DMS114 treated with DMSO at 0.1 percent for 48 hours (cell line): ENCODE measurements at regions not wholly inside any gene's neighbourhood (a gene's known extent, or its start where the extent isn't known, plus 50 kb on each side); places are given as distances from the start of the nearest gene placed in this dataset.

Experiments
- DNase-seq: peaks from one replicate; lab custom pipeline; 2025; ENCODE audit not compliant: unreplicated experiment; lab: John Stamatoyannopoulos, UW

DNA sequence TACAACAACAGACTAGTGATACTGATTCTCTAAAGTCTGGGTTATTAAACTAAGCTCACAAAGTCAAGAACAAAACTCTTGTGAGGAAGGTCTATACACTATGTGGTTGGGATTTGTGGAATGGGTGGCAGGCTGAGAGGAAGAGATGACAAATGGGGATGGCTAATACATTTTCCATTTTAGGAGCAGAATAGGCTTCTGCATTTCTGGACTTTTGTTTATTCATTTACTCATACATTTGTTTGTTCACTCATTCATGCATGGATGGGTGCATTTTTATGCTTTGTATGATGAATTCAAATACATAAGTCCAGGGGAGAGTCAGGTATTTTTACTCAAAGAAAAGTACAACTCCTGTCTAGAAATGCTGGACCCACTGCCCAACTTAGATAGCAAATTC, 637.4 kb upstream of the CDH2 start:
- DNase-seq, result no peak

DNA sequence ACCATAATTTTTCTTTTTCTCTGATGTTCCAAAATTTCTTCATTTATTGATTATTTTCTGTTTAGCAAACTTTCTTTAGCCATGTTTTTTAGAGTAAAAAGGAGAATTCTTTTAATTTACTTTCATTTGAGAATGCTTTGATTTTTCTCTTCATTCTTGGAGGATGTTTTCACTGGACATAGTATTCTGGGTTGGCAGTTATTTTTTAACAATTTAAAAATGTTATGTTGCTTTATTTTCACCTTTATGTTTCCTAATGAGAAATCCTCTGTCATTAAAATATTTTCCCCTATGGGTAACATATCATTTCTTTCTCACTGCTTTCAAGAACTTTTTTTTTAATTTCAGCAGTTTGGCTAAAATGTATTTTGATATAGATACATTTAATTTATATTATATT, 631.4 kb upstream of the CDH2 start:
- no peak for DNase-seq

DNA sequence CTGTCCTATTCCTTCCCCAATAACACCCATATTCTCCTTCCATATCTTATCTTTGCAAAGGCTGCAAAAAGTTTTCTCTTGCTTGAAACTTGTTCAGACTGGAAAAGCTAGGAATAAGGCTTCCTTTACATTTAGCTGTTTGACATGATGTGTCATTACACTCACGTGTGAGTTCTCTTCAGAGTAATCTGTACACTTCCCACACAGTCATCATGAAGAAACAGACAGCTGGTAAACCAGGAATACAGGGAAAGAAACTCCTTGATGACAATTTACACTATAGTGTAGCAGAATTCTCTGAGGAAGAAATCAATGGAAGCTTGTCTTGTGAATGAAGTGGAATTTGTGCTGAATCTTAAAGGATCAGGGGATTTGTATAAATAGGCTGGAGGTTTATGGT, 628.6 kb upstream of the CDH2 start:
- DNase-seq, result no peak

GRCh38 chr18:28804512-28805202, 627.7 kb upstream of the CDH2 start:
- no peak for DNase-seq

- DNase-seq, result no peak
Observed at GRCh38 chr18:28802546-28802945, 625.6 kb upstream of the CDH2 start.

DNA sequence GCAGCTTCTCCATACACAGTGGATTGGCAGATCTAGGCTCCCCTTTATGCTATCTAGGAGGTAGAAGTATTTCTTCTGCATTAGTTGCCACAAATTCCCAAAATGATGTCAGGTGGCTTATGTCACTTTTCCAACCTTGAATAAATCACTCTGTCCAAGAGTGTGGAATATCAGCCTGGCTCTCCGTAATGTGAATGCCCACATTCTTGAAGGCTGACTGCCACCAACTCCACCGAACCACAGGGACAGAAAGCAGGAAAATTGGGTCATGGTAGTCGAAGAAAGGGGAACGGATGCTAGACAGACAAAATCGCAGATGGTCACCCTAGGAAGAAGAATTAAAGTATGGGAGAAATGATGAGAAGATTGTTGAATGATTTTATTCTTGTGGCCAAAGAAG, 624.9 kb upstream of the CDH2 start:
- no peak for DNase-seq

DNA sequence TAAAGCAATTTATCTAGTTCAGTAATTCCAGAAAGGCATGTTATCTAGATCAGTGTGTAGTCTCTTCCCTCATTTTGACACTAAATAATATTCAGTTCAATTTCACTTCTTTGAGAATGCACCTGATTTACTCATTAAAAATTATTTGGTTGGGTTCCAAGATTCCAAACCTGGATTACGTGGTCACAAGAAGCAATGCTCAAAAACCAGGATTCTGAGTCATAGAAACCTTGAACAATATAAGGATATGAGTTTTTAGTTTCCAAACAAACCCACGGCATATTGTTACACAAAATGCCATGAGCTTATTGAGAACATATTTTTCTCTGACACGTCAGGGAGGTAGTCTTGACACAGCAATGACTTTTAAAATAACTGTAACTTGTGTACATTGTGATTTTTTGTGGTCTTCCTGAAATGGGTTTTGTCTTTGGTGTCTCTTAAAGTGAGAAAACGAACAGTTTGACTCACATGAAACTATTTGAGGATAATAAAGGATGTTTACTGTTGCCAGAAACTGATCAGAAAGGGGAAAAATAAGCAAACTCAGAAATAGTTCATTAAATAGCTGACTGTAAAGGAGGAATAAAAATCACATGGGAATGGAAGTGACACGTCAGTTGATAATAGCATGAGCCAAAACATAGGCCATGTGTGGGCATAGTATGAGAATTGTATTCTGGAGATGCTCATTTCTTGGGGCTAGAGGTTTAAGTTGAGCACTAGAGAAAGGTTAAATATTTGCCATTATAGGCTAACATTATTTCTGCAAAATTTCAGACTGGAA, 617.7 kb upstream of the CDH2 start:
- DNase-seq, result no peak

DNA sequence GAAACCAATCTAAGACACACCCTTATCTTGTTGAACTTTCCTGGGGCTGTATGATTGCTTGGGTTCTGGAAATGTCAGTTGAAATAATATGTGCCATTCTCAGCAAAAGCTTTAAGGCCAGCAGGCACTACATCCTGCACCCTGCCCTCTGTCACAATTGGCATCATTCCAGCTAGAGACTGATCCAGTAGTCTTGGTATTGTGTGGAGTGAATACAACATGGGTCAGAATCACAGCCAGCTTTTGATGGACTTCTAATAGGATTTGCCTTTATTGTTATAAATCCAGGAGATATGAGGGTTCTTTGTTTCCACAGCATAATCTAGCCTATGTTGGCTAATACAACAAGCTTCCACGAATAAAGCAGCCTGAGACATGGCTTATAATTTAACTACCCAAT, 617.0 kb upstream of the CDH2 start:
- DNase-seq, result no peak

DNA sequence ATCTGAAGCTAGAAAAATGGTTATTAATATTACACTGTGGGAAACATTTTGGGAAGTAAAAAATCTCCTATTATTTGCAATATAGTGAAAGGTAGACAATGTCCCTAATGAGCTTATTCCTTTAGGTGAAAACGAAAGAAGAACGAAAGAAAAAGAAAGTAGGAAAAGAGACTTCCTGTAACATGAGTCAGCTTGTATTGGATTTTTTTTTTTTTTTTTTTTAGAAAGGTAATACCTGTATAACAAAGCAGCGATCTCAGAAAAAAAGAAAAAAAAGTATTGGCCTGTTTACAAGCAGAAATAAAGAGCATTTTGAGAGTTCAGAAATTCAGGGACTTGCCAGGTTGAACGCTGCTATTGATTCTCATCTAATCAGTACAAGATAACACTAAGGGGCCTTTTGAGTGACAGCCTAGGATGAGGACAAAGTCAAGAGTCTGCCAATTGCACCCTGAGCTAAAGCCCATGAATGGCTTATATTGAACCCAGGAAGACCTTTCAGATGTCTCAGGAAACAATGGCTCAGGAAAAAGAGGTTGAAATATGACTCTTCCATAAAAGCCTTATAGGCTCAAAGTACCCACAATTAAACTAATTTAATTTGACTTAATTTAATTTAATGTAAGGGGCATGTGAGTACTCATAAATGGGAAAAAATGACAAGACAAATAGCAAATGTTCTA, 615.6 kb upstream of the CDH2 start:
- no peak for DNase-seq

DNA sequence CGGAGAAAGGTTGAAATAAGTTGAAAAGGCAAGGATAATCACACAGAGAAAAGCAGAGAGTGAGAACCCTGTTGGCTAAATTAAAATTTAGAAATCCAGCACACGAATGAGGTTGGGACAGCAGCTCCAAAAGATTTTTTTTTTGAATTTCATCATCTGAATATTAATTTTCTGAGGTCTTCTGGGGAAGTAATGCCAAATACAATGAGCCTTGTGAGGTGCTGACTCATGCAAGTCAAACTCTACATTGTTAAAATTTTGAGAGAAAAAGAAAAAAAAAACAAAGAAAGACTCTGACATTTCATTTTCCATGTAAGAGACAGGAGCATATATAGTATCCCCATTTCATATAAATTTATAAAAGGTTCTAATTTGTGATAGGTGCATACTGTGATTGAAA, 614.2 kb upstream of the CDH2 start:
- DNase-seq, result no peak

DNA sequence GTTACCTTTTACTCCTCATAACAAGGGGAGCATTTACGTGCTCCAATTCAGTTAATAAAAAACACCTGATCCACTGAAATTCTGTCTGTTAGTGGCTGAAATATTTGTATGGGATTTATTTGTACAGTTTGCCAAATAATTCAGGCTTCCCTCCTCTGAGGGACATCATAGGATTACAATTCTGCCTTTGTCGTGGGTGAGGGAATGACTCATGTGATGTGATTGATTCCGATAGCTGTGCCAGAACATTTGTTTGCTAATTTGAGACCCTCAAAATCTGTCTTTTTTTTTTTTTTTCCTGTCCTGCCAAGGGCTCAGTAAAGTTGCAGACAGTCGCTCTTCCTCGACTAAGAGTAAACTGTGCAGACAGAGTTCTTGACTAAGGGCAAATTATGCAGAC, 612.6 kb upstream of the CDH2 start:
- no peak for DNase-seq

DNA sequence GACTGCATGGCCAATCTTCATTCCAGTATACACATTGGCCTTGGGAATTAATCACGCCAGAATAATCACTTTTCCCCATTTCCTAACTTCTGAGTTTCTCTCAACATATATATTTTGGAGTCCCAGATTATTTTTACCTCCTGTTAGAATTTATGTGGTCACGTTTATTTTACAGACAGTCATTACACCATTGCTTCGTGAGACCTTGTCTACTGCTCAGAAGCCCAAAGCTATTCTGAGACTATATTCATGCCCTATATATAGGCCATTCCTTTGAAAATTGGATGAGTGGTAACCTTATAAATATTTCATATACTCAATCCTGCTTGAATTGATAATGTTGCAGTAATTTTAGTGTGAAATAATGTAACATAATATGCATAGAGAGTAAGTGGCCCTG, 610.0 kb upstream of the CDH2 start:
- DNase-seq, result no peak

DNA sequence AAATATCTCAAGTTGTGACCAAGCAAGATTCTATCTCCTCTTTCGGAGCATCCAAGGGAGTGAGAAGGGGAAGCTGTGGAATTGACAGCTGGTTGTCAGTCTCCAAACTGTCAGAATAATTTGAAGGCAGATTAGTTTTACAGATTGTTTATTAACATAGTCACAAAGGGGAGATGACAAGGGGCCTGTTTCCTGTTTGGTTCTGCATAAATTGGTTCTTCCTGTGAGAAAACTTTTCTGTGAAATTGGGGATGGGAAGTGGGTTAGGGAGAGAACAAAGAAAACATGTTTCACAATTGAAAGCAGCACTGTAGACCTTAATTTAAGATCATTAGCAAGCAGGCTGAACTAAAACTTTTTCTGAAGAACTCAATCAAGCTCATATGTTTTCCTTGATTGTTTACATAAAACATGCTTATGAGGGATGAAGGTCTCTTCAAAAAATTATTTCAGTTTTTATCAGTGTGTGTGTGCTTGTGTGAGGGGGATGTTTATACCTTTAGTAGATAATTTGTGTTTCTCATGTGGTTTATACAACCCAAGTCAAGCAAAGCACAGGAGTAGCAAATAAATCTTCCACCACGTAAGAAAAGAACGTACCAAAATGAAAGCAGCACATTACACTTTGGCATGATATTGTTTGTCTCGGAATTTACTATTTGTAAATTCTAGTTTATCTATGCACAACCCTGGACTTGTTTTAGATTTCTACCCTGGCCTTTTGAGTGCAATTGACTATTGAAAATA, 604.9 kb upstream of the CDH2 start:
- no peak for DNase-seq

DNA sequence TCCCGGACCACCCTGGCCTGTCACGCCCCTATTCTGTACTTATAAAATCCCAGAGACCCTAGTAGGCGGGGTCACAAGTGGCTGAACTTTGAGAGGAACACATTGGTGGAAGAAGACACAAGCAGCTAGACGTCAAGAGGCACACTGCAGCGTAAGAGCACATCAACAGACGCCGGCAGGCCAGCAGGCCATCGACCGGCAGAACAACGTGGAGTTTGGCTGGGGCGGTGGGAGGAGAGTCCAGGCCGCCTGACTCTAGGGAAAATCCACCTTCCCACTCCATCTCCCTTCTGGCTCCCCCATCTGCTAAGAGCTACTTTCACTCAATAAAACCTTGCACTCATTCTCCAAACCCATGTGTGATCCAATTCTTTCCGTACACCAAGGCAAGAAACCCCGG, 601.8 kb upstream of the CDH2 start:
- no peak for DNase-seq

DNA sequence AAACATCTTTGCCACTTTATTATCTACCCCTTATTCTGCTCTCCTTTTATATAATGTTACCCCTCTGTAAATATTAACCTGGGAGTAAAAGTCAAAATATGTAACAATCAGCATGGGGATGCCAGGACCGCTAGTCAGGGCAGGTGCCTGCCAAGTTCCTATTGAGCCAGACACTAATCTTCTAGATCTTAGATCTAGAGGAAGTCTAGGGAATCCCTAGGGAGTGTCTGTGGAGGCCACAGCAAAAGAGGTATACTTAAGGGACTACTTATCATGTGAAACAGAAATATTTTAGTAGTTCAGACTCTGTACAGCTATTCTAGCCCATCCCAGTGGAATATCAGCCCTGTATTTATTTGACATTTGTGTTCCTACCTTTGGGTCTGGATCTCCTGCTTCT, 600.8 kb upstream of the CDH2 start:
- no peak for DNase-seq

DNA sequence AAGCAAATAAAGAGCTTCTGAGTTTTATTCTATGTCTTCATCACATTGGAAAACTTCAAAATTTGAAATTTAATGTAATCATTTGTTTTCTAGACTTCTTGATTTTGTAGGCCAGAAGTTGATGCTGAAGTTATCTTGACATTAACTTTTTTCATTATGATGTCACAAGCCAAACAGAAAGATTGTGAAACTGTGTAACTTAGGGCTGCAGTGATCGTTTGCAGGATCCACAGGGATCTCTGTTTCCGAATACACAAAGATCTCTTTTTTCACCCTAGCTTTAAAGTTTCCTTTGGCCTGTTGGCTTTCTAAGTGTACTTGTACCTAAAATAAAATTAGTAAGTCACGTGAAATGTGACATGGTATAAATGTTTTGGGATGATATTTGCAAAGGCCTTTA, 594.9 kb upstream of the CDH2 start:
- DNase-seq, result no peak

DNA sequence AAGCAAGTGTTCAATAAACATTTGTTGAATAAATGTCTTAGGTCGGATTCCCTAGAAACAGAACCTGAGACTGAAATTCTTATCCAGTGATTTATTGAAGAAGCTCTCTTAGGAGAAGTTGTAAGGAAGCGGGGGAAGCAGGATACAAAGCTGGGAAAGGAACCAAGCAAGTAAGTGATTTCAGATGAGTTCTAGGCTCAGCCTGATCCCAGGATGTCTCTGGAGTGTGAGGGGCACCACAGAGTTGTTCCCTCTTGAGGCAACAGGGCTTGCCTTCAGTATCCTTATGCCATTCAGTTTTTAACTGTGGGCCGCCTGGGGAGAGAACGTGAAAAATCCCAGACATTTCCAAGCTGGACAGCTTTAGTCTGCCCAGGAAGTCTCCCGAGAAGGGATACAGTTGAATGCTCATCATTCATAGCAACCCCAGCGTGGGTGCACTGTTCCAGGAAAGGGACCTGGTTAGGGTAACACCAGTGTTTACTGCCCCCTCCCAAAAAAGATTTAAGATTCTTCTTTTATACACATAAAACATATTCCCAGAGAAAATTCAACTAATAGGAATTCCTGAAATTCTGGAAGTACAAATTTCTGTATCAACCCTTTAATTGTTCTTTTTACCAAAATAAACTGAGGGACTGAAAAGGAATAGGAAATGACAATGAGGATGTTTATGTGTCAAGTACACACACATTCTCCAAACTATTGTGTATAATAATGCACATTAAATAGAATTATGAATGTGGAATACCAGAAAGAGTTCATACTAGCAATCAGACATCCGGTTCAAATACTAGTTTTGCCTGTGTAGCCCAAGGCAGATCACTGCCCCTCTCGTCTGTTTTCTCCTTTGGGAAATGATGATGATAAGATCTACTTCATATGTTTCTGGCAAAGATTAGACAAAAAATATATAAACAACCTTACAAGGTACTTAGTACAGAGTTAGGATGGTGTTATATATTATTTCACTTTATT, 592.1 kb upstream of the CDH2 start:
- DNase-seq, result no peak

GRCh38 chr18:28767727-28768211, 590.8 kb upstream of the CDH2 start:
- no peak for DNase-seq

- no peak for DNase-seq
Observed at GRCh38 chr18:28767201-28767600, 590.3 kb upstream of the CDH2 start.

DNA sequence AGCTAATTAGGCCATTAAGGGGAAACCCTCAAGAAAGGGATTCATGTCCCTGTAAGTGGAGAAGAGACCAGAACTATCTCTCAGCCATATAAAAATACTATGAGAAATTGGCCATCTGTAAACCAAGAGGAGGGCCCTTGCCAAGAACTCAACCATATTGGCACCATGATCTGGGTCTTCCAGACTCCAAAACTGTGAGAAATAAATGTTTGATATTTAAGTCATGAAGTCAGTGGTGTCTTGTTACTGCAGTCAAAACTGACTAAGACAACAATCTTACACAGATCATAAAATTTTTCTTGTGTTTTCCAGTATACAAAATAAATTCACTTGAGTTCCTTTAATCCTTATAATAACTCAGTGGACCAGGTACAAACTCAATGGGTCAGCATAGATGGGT, 589.8 kb upstream of the CDH2 start:
- DNase-seq, result no peak
